Jurkat, Clone E6-1 (cell line): ENCODE measurements at regions not wholly inside any gene's neighbourhood (a gene's known extent, or its start where the extent isn't known, plus 50 kb on each side); places are given as distances from the start of the nearest gene placed in this dataset.

Experiments
- DNase-seq: peaks from one replicate; pipeline ENCODE4 v3.0.0-alpha.2; 2011; ENCODE audit warnings: low read depth, low spot score
- H3K4me3 ChIP-seq: 2 replicates; pipeline ENCODE4 v1.5.1; 2011; ENCODE audit warnings: mild to moderate bottlenecking, low read length, control low read depth, moderate library complexity

- no peak for DNase-seq
- H3K4me3 ChIP-seq: no peak overlapping the region
Observed at GRCh38 chr12:71071536-71072097, 86.2 kb downstream of the TSPAN8 start.

DNA sequence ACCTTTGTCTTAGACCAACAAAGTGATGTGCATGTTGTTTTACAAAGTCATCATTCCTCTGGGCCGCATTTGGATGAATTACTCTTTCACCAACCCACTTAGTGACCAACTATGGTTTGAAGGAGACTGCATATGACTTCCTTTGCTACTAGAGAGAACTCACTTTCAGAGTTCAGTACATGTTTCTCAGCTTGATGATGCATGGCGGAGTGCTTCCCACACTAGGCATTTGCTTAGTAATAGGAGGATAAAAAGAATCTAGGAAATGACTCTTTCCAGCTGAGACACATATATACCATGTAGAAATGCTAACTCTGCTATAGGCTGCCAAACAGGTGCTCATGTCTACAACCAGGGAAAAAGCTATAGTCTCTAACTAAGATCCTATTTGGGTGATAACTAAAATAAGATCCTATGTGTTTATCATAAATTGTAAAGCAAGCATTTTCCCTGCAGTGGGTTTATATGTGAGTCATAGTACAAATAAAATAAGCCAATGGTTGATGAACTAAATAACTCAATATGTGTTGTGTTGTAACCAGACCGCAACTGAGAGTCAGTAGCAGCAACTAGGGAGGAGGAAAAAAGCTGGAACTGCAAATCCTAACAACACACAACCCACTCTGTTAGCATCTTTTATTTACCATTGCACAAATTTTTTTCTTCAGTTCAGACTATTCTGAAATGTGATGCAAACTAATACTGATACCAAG lies 87.2 kb downstream of the TSPAN8 start:
- H3K4me3 ChIP-seq: no peak overlapping the region
- no peak for DNase-seq

DNA sequence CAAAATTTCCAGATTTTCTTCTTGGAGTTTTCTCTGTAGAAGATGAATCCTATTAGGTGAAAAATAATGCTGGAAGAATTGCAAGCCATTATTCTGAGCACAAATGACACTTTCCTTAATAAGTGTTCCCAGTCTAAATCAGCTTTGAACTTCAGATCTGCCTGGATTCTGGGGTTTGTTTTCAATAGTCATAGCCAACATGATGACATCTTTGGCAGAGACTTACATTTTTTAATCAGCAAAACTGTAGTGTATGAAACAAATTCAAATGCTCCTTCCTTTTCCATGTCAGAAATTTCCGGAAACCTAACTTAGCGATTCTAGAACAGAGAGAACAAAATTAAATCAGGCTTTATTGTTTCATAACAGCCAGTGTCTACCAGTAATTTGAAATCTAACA lies 88.5 kb downstream of the TSPAN8 start:
- no peak overlapping the region for H3K4me3 ChIP-seq
- DNase-seq: no peak

GRCh38 chr12:71063087-71063486 lies 94.7 kb downstream of the TSPAN8 start:
- no peak overlapping the region for H3K4me3 ChIP-seq
- no peak for DNase-seq

GRCh38 chr12:71061451-71061850 lies 96.3 kb downstream of the TSPAN8 start:
- H3K4me3 ChIP-seq: no peak overlapping the region
- no peak for DNase-seq

- no peak for DNase-seq
- no peak overlapping the region for H3K4me3 ChIP-seq
Observed at GRCh38 chr12:71060426-71060825, 97.4 kb downstream of the TSPAN8 start.

DNA sequence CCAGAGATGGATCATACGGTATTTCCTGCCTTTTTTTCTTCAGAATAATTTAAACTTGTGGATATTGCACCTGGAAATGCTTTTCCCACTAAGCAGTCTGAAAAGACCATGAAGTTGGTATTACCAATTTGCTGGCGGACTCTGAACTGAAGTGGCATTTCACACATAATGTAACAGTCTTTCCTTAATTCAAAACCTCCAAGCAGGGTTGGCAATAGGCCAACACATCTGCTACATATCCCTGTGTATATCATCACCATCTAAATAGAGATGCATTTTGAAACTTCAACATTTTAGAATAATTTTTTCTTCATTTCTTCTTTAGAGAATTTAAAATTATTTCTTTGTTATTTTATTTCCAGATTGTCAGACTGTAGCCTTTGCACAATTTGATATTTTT lies 100.5 kb downstream of the TSPAN8 start:
- DNase-seq: peak; percentile 87
- H3K4me3 ChIP-seq: no peak overlapping the region

GRCh38 chr12:71054551-71054950 lies 103.2 kb downstream of the TSPAN8 start:
- DNase-seq: peak; percentile 91
- H3K4me3 ChIP-seq: no peak overlapping the region

DNA sequence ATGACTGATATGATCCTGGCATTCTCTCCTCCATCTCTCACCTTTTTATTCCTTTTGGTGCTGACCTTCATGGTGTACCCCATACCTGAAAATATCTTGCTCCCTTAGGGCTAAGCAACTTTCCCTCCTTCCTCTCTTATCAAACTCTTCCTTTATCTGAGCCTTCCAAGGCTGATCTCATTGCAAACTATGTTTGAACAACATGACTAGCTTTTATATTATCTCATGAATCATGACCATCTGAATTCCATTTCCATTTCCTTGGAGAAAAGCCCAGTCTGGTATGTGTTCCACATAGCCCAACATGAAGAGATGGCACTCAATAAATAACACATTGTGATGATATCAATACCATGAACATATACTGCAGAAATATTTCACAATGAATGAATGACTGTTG lies 111.6 kb downstream of the TSPAN8 start:
- no peak overlapping the region for H3K4me3 ChIP-seq
- no peak for DNase-seq

- DNase-seq: peak; percentile 35
- no peak overlapping the region for H3K4me3 ChIP-seq
Observed at GRCh38 chr12:71045781-71046180, 112.0 kb downstream of the TSPAN8 start.

- no peak overlapping the region for H3K4me3 ChIP-seq
- no peak for DNase-seq
Observed at GRCh38 chr12:71041476-71041875, 116.3 kb downstream of the TSPAN8 start.

- no peak overlapping the region for H3K4me3 ChIP-seq
- no peak for DNase-seq
Observed at GRCh38 chr12:71038960-71039359, 118.4 kb upstream of the PTPRR start.

DNA sequence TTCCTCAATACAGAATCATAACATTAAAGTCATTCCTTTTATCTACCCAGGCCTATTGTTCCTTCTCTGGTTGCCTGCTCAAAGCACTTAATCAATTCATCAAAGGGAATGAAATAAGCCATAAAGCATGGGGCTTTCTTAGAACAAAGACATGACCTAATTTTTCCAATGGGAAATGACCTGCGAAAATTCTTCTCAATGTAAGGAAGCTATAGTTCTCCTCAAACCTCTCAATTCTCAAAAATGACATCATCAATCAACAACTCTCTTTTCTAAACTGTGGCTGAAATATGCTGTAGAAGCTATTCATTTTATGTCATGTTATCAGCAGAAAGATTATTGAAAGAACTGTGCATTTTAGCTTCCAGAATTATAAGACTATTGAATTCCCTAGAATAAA lies 116.0 kb upstream of the PTPRR start:
- H3K4me3 ChIP-seq: no peak overlapping the region

DNA sequence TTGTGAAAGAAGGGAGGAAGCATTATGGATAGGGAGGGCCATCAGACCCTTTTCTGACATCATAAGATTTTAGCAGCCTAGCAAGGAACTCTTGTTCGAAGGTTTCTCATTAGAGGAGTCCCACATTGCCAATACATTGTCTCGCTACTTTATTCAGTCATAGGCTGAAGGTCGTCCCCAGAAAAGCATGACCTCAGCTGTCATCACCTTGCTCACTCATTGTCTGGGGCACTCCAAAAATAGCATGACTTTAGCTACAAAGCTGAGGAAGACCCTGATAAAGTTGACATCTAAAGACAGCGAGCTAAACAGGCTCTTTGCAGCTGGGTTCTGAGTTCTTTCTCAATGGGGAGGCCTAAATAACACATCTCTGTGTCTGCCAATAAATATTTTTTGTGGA lies 112.4 kb upstream of the PTPRR start:
- no peak for DNase-seq
- no peak overlapping the region for H3K4me3 ChIP-seq

More for the DNA sequence above, 116.0 kb upstream of the PTPRR start:
- no peak for DNase-seq

- no peak for DNase-seq
- H3K4me3 ChIP-seq: no peak overlapping the region
Observed at GRCh38 chr12:71029302-71029701, 108.8 kb upstream of the PTPRR start.

DNA sequence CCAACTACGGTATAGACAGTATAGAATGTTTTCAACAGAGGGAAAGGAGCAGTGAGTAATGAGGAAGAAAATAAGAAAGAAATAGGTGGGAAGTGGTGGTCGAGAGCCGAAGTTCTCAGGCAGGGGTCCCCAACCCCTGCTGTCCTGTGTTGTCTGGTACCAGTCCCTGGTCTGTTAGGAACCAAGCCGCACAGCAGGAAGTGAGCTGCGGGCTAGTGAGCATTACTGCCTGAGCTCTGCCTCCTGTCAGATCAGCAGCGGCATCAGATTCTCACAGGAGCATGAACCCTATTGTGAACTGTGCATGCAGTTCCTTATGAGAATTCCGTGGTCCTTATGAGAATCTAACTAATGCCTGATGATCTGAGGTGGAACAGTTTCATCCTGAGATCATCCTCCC lies 107.3 kb upstream of the PTPRR start:
- H3K4me3 ChIP-seq: no peak overlapping the region
- DNase-seq: no peak

- DNase-seq: no peak
- no peak overlapping the region for H3K4me3 ChIP-seq
Observed at GRCh38 chr12:71024827-71025226, 104.3 kb upstream of the PTPRR start.

GRCh38 chr12:71024281-71024680 lies 103.7 kb upstream of the PTPRR start:
- H3K4me3 ChIP-seq: no peak overlapping the region
- DNase-seq: no peak

- DNase-seq: no peak
- no peak overlapping the region for H3K4me3 ChIP-seq
Observed at GRCh38 chr12:71021491-71021890, 101.0 kb upstream of the PTPRR start.

DNA sequence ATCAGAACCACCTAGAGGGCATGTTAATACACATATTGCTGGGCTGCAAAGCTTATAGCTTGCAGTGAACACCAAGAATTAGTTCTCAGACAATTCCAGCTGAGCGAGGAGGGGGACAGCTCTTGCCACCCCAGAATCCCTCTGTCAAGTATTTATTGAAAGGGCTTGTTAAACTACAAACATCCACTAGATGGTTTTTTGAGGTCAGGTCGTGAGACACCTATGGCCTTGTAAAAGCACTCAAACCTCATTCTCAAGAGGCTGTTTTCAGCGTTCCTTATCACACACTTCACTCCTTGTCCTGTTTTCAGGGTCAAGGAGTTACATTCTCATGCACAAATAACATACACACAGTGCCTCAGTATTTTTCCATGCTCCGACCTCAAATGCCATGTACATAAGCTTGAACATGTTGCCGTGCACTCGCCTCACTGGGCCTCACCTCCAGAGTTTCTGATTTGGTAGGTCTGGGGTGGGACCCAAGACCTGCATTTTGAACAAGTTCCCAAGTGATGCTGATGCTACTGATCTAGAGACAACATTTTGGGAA lies 98.8 kb upstream of the PTPRR start:
- DNase-seq: no peak
- H3K4me3 ChIP-seq: no peak overlapping the region

DNA sequence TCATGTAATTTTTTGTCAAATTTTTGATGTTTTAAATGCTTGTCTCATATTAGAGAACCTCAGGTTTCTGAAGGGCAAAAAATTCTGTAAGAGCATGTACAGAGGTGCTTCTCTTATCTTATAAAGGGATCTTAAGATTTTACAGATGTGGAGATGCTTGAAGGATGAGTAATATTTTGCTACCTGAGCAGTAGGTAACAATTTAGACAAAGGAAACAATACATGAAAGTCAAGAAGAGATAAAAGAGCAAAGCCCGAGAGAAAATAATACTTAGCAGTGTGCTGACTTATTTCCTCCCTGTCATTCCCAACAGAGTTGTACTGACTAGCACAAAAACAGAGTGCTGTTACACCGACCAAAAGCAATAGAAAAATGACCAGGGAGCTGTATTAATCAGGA lies 98.1 kb upstream of the PTPRR start:
- no peak overlapping the region for H3K4me3 ChIP-seq
- no peak for DNase-seq
